SU-DHL-6 (cell line): ENCODE measurements at regions not wholly inside any gene's neighbourhood (a gene's known extent, or its start where the extent isn't known, plus 50 kb on each side); places are given as distances from the start of the nearest gene placed in this dataset.

Experiments used
- CTCF ChIP-seq: fragments of 200-600 bp; sonication (generic); IDR thresholded peaks from one replicate; pipeline ENCODE4 v1.5.1; 2017; ENCODE audit warnings: antibody characterized with exemption, mild to moderate bottlenecking, low read length, moderate library complexity; ENCODE audit not compliant: insufficient read depth, poor library complexity, severe bottlenecking
- EZH2phosphoT487 ChIP-seq: fragments of 200-600 bp; sonication (generic), shearing (Covaris generic); conservative IDR thresholded peaks from 2 replicates; pipeline ENCODE4 v1.6.1; 2018; ENCODE audit warnings: mild to moderate bottlenecking, antibody characterized with exemption, low read length, moderate library complexity, mixed read lengths

DNA sequence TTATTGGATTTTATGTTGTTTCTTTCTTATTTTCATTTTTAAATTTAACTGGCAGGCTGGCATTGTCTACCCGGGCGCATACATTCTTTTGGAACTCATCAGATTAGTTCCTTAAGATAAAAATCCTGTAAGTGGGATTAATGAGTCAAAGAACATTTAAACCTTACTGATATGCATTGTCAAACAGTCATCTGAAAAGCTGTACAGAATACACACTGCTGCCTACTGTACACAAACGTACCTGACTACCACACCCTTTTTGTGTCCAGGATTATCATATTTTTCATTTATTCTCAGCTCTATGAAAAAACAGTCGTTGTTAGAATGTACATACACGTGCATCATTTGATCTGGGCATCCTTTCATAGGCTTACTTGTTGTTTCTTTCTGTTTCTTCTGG, 358.3 kb downstream of the EFNB2 start:
- no peak for TF ChIP-seq CTCF
- no peak for TF ChIP-seq EZH2phosphoT487
